WI38 (cell line): ENCODE measurements at regions not wholly inside any gene's neighbourhood (a gene's known extent, or its start where the extent isn't known, plus 50 kb on each side); places are given as distances from the start of the nearest gene placed in this dataset.

Experiments
- H3K4me3 ChIP-seq: 2 replicates; pipeline ENCODE4 v1.5.1; 2011; ENCODE audit warnings: low read depth, mild to moderate bottlenecking, control low read depth, low read length
- CTCF ChIP-seq: IDR thresholded peaks from 2 replicates; pipeline ENCODE4 v1.5.1; 2012; ENCODE audit warnings: low read depth, mild to moderate bottlenecking, control low read depth, low read length

- no peak overlapping the region for H3K4me3 ChIP-seq
- TF ChIP-seq CTCF: no peak
Observed at GRCh38 chr7:115758025-115758424, 272.5 kb downstream of the TFEC start.

- no peak overlapping the region for H3K4me3 ChIP-seq
- no peak for TF ChIP-seq CTCF
Observed at GRCh38 chr7:115754226-115754625, 276.3 kb downstream of the TFEC start.

- no peak overlapping the region for H3K4me3 ChIP-seq
- no peak for TF ChIP-seq CTCF
Observed at GRCh38 chr7:115749924-115750323, 280.6 kb downstream of the TFEC start.

- no peak for TF ChIP-seq CTCF
- no peak overlapping the region for H3K4me3 ChIP-seq
Observed at GRCh38 chr7:115748123-115748738, 282.3 kb downstream of the TFEC start.

- no peak for TF ChIP-seq CTCF
- H3K4me3 ChIP-seq: no peak overlapping the region
Observed at GRCh38 chr7:115747174-115747573, 283.4 kb downstream of the TFEC start.

GRCh38 chr7:115740043-115740442, 290.5 kb downstream of the TFEC start:
- no peak for TF ChIP-seq CTCF
- H3K4me3 ChIP-seq: no peak overlapping the region

GRCh38 chr7:115734641-115735040, 295.9 kb downstream of the TFEC start:
- no peak for TF ChIP-seq CTCF
- H3K4me3 ChIP-seq: no peak overlapping the region
